K562 (cell line): ENCODE measurements at regions not wholly inside any gene's neighbourhood (a gene's known extent, or its start where the extent isn't known, plus 50 kb on each side); places are given as distances from the start of the nearest gene placed in this dataset.

Experiments
- KLF10 ChIP-seq: fragments of 250-450 bp; sonication (Bioruptor Pico); IDR thresholded peaks from 2 replicates; pipeline ENCODE4 v1.6.1; 2021; ENCODE audit warnings: matching md5 sums
- POLR3G ChIP-seq: IDR thresholded peaks from 2 replicates; pipeline ENCODE4 v1.6.1; 2011; ENCODE audit not compliant: insufficient read length, insufficient replicate concordance; ENCODE audit errors: extremely low read depth
- UBTF ChIP-seq, 2 experiments: IDR thresholded peaks; 2 replicates each; pipeline ENCODE4 v1.6.1; 2012; ENCODE audit warnings: improper control_type of control experiment in 2 of 2, low read depth in 2 of 2, low read length in 2 of 2, borderline replicate concordance in 1 of 2
- ZNF318 ChIP-seq, 2 experiments: fragments of 450-650 bp; IDR thresholded peaks; 2 replicates each; pipeline ENCODE4 v1.6.1; 2016; ENCODE audit warnings: mild to moderate bottlenecking in 2 of 2, borderline replicate concordance in 1 of 2, low read depth in 1 of 2, moderate library complexity in 1 of 2

- TF ChIP-seq ZNF318 (IDR thresholded peaks at IDR 0.05; ENCODE audit: borderline replicate concordance in 1 of 2, low read depth in 1 of 2) = no peak
- TF ChIP-seq POLR3G = no peak
- TF ChIP-seq UBTF (IDR thresholded peaks at IDR 0.05; ENCODE audit: borderline replicate concordance in 1 of 2, low read depth in 2 of 2, low read length in 2 of 2) = no peak
- TF ChIP-seq KLF10 (CRISPR knock-in tag) = no peak
Observed at GRCh38 chr13:111916201-111916600, 150.7 kb upstream of the SOX1 start (continued).
